Neural cell (in vitro differentiated cells): ENCODE measurements at regions not wholly inside any gene's neighbourhood (a gene's known extent, or its start where the extent isn't known, plus 50 kb on each side); places are given as distances from the start of the nearest gene placed in this dataset.

Source experiments
- CTCF ChIP-seq: fragments of 450-650 bp; IDR thresholded peaks from 2 replicates; pipeline ENCODE4 v1.5.1; 2014; ENCODE audit warnings: antibody characterized with exemption, mild to moderate bottlenecking, moderate library complexity; ENCODE audit not compliant: poor library complexity, severe bottlenecking
- POLR2AphosphoS5 ChIP-seq: IDR thresholded peaks from 2 replicates; pipeline ENCODE4 v1.6.1; 2012

DNA sequence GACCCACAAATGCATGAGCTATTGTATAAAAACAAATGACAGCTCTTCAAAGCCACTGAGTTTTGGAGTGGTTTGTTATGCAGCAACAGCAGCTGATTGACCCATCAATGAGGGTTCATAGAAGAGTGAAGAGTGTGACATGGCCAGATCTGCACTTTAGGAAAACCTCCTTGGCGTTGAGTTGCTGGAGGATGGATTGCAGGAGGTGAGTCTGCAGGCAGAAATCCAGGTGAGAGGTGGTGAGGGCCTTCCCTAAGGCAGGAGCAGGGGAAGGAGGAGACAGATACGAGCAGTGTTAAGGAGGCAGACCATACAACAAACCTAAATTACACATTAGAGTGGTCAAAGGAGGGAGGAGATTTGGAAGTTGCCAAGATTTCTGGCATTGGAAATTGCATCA lies 169.3 kb upstream of the CSF3R start:
- TF ChIP-seq CTCF, result no peak
- no peak for TF ChIP-seq POLR2AphosphoS5
